TTC549 (cell line): ENCODE measurements at regions not wholly inside any gene's neighbourhood (a gene's known extent, or its start where the extent isn't known, plus 50 kb on each side); places are given as distances from the start of the nearest gene placed in this dataset.
"Not testable (repeated sequence)": the region's sequence is repeated elsewhere in the genome, so short reads cannot be mapped to it uniquely, and the experiment has no call there.

Experiments used
- FAIRE-seq: peaks from 2 replicates; lab custom pipeline; 2012; peaks lifted over from hg19 to GRCh38; lab: Jason Lieb, UNC

DNA sequence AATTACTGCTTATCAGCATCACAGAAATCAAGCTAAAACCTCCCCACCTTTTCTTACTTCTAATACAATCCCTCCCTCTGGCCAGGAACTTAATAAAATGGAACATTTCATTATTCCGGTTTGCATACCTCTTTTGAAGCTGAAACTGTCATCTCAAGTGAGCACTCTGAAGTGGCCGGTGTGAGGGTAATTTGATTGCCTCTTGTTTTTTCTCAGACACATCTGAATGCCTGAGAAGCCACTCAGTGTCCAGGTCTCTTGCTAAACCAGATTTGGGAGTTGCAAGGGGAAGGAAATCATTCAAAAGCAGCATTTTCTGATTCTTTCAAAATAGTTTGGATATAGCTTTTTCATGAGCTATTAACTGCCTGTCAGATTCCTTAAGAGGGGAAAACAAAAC is 190.3 kb downstream of the C1D start:
- no peak for FAIRE-seq

DNA sequence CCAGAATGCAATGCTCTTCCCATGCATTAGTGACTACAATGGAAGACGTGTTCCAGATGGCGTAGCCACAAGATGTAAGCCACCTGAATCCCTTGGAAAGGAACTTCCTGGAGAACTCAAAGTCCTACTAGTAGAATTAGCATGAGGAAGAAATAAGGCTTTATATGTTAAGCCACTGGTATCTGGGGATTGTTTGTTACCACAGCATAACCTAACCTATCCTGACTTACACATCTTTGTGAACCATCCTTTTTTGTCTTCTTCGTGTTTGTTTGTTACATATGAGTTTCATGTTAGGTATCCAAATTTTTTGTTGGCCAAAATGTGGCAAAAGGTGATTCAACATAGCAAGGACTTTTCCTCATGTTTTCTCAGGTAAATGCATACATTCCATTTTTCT is 188.9 kb downstream of the C1D start:
- FAIRE-seq = no peak

DNA sequence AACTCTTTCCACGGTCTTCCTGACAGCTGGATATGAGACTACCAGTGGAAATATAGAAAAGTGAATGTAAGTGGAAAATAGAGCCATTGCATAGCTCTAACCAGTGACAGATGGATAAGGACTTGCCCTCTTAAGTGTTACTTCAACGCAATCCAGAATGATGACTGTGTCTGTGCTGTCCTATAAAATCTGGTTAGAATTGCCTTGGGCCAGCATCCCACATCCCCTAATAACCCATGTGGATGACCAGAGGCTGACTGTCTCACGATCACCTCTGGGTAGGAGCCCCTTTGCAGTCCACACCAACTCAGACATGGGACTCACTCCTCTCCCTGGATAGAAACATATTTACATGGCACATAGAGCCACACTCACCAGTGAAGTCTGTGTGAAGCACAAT is 186.6 kb downstream of the C1D start:
- FAIRE-seq = no peak

DNA sequence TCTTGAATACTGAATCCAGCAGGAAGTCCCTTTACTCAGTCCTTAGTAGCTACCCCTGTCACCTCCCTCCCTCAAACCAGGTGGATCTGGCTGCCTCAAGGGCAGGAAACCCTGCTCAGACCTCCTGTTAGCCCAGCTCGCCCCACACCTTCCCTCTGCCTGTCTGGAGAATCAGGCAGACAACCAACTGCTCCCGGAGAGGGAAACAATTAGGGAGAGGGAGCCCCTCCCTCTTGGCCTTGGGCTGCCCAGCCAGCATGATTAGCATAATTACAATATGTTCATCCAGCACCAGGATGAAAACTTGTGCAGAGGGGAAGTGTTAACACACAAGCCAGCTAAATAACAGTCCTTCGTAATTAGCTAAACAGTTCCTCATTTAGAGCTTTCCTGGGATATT is 185.5 kb downstream of the C1D start:
- FAIRE-seq = no peak

DNA sequence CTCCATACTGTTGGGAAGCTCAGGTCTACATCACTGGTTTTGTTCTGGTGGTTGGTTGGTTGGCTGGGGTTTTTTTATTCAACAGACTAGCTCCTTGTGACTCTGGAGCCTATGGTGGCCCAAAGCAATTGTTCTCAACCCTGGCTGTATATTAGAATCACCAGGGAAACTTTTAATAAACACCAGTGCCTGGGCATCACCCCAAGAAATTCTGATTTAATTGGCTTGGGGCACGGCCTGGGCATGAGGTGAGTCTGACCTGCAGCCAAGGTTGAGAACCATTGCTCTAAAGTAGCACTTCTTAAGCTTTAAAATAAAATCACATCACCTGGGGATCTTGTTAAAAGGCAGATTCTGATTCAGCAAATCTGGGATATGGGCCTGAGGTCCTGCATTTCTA is 184.1 kb downstream of the C1D start:
- no peak for FAIRE-seq

DNA sequence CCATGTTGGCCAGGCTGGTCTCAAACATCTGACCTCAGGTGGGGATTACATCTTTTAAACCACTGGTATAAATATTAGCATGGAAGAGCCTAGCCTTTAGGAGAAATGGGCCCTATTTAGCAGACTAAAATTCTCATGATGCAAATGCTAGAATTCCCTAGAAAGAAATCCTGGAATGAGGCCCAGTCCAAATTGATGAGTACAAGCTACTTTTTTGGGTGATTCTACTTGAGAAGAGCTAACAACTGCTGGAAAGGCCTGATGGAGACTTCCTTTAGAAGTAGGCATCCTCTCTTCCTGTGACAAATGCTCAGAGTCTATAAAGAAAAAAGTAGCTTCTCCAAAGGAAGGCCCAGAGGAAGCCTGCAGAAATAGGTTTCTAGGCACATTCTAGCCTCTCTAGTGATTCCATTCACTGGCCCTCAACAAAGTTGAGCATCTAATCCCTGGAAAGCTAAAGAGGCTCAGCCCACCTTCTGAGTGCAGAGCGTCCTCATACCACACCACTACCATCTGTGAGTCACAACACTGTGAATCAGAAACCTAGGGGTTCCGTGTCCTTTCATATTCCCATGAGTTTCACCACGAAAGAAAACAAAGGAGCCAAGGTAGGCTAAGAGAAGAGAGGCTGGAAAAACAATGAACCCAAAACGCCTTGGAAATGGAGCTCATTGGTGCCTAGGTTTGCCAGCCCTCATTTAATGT is 183.1 kb downstream of the C1D start:
- no peak for FAIRE-seq

DNA sequence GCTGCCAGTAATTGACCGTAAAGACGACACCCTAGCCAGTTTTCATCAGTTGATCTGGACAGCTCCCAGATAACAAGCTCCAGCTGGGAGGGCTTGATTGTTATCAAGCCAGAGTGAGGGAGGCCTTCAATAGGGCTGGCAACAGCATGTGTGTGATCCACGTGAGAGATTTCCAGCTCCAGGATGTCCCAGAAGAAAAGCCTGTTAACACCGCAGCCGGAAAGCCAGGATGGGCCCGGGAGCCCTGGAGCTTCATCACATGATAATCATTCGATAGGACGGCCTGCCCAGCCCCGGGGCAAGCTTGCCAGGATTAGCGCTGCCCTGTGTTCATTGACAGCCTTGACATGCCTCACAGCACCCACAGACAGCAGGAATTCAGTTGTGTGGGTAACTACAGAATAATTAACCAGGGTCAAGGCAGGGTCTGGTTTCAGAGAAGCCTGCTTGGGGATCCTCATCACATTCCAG is 182.5 kb downstream of the C1D start:
- FAIRE-seq = no peak

DNA sequence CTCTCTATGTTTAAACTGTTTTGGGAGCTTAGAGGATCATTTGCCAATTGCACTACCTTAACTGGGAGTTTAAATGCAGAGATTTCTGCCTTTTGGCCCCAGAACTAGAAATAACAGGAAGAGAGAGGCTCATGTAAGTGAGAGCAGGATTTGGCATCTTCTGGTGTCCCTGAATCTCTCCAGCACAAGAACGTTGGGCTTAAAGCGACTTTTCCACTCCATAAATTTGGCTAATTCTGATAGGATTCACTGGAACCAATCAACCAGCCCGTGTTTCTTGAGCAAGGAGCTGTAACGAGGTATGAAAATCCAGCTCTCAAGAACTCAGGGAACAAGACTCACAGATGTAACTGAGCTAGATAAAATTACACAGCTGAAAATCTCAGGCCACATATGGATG is 181.0 kb downstream of the C1D start:
- no peak for FAIRE-seq

DNA sequence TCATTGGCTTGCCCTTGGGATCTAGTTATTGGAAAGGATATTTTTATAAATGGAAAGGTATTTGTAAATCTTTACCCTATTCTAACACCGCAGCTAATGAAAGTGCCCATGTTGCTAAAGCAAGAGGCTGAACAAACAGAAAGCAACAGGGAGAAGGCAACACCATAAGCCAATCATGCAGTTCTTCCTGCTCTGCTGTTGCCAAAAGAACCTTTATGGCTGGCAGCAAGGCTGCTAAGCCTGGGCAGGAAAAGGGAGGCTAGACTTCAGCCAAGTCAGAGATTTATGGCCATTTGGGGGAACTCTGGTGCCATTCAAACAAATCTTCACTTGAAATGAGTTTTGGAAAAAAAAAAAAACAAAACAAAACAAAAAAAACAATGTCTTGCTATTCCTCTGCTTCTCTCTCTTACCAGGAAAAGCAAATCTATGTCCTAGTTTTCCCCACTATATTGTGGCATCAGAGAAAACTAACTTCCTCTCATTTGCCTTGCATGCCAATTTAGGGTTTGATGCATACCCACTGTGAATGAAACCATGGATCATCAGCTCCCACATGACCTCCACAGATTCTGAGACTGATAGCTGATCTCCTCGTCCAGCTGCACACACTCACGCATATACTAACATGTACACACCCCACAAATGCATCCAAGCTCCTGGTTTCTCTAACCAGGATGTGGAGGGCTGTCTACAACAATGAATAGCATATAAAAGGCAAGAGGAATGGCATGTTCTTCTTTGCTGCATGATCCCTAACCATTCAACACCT is 179.3 kb downstream of the C1D start:
- FAIRE-seq = no peak

DNA sequence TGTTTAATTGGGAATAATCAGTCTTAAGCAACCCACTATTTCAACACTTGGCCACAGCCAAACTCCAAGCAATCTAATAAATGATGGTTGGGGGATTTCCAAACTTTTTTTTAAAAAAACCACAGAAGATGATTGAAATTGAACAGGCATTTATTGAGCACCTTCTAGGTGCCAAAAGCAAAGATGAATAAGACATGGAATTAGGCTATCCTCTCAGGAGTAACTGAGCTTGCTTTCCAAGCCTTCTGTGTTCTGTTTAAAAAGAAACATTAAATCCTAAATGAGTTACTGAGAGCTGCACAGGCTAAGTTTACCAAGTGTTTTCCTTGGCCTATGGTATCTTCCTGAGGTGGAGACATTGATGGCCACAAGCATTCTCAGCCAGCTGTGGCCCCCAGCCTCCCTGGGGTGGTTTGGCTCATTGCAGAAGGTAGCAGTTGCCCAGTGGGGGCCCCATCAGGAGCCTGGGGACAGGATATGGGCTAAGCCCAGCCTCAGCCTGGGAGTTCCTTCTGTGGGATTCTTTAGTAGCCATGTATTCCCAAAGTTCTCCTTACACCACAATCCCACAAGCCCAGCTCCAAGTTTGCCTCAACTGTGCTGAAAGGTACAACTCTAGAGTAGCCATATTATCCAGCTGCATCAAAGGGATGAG is 174.3 kb downstream of the C1D start:
- FAIRE-seq = no peak

DNA sequence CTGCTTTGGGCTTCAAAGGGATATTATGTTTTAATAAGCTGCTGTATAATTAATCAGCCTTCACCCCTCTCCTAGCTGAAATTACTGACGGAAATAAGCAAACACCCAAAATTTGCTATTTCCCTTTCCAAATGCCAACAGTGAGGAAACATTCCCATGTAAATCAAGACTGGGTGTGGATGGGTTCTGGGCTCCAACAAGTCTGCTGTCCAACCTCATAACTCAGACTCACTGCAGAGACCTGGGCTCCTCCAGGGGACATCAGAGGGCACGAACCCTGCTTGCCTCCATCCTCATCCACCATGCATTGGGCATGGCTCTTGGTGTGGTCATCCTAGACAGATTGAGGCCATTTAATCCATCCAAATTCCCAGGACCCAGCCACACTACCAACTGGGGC is 173.7 kb downstream of the C1D start:
- FAIRE-seq = no peak

DNA sequence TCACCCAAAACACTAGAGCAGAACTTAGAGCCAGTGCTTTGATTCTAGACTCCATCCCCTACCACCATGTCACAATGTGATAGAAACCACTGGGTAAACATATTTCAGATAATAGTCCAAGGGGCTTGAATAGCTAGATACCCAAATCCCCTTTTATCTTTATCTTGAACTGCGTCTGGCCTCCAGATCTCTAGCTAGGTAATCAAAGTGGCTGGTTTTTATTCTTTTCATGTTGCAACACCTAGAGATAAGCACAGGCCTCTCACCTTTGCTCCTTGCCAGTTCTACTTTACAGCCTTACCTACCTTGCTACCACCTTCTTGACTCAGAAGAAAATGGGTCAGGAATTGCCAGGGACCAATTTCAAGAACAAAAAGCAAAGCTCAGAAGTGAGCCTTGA is 171.2 kb downstream of the C1D start:
- FAIRE-seq = no peak

DNA sequence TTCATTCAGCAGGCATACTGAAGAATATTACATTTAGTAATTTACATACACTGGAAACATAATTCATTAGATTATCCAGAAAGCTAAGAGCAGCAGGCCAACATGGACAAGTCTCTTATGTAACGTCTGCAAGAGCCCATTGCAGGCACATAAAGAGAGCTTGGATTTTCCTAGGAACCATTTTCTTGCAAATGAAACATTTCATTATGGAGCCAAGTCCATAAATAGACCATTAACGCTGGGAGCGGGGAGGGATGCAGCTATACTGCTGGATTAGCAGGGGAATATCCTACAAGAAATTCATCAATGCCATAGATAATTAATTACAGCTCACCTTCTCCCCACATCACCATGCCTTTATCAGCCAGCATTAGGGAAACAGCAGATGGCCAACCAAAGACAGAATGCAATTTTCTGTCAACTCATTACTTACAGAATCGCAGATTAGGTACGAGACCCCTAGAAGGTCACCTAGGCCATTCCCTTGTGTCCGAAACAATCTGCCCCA is 170.4 kb downstream of the C1D start:
- FAIRE-seq = no peak

DNA sequence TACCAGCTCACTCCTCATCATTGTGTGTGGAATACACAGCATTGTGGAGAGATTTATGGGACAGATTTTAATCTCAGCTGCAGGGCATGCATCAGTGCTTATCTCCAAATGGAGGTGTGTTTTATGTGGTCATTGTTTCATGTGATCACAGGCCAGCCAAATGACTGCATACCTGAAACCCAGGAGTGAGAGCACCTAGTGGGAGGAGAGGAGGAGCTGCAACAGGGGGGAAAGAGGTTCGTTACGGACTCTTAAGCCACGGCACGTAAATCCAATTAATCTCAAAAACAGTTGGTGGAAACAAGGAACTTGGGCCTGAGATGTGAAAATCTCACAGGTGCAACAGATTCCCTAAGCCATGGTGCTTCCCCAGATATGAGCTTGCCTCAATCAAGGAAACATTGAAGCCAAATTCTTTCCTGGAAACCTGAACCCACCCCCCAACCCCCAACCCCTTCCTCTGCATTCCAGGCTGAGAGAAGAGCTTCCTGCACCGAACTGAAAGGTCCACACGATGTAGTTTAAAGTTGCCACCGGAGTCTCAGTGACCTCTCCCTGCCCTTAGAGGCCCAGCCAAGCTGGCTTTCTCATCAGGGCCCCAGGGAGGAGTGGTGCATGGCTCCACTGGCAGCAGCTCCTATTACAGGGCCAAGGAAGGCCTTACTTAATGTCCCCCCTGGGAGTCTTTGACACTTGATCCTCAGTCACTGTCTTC is 167.4 kb downstream of the C1D start:
- FAIRE-seq = no peak

DNA sequence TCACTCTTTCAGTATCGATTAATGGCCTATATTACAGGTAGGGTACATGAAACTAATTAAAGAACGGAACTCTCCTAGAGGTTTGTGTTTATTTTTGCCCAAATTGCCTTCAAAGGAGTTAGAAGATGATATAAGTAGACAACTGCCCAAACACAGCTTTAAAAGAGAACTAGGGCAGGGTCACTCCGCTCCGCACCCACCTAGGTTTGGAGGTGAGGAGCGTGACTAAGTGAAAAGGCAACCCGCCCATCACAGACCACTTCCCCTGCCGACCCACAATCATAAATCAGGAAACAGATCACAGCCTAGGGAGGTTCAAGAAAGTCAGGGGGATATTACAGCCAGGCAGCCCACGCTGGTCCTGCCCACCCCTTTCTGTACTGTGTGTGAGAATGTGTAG is 166.7 kb downstream of the C1D start:
- no peak for FAIRE-seq

DNA sequence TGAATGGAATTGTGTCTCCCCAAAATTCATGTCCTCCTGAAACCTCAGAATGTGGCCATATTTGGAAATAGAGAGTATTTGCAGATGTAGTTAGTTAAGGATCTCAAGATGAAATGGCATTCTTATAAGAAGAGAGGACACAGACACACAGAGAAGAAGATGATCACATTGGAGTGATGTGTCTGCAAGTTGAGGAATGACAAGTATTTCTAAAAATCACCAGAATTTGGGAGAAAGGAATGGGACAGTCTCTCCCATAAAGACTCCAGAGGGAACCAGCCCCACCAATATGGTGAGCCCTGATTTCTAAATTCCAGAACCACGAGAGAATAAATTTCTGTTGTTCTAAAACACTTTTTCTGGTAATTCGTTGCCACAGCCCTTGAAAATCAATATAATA is 166.3 kb downstream of the C1D start:
- FAIRE-seq = no peak

DNA sequence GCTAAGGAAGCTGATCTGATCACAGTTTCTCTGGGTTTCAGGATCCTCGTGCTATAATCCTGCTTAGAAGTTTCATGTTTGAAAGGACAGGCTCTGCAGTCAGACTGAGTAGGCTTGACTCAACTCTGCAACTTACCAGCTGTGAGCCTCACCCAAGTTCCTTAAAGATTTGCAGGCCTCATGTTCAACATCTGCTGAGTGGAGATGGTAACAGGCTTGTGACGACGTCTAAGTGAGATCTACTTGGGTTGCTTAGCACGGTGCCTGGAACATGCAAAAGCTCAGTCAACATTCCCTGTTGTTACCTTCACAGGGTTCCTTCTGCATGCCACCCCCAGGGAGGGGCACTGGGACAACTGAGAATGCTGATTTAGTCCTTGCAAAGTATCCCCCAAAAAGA is 164.2 kb downstream of the C1D start:
- no peak for FAIRE-seq

DNA sequence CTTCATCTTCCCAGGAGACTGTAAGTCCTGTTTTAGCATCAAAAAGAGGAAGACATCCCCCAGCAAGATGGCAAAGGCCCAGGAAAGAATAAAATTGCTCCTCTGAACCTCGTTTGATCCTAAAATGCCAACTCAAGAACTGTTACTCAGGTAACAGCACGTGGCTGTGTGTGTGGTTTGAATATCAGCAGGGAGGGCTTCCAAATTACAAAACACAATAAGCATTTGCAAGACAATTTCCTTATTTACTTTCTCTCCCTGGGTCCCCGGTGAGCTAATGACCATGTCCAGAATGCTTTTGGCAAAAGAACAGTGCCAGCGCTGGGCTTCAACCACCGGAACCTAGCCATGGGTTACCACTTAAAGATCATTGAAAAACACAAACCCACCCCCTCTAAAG is 163.6 kb downstream of the C1D start:
- FAIRE-seq = no peak

DNA sequence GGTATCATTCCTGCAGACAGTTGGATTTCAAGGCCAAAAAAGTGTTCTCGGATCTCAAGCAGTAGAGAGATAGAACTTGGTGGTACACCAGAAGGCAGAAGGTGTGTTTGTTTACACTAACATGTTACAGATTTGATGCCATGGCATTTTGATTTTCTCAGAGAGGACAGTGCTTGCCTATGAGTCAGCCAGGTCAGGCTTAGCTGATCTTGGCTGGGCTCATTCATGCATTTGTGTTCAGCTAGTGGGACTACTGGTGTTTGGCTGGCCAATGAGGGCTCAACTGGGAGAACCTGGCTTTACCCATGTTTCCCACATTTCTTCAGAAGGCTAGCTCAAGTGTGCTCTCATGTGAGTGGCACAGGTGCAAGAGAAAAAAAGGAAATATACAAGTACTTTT is 162.0 kb downstream of the C1D start:
- FAIRE-seq = no peak

DNA sequence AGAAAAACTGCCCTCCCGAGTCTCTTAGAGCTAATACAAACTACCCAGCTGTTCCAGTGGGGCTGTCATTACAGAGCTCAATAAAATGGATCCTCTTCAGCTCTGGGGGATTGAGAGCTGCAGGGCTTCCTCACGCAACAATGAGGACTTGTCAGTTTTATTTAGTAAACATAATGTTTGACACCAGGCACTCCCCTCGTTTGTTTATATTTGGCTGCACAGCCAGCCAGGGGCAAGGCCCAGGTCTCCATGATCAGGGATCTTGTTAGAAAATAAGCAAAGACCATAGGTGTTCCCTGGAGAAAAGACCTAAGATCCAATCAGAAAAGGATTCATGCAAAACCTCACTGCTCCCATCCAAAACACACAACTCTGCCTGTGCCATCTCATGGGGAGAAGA is 158.2 kb downstream of the C1D start:
- no peak for FAIRE-seq

DNA sequence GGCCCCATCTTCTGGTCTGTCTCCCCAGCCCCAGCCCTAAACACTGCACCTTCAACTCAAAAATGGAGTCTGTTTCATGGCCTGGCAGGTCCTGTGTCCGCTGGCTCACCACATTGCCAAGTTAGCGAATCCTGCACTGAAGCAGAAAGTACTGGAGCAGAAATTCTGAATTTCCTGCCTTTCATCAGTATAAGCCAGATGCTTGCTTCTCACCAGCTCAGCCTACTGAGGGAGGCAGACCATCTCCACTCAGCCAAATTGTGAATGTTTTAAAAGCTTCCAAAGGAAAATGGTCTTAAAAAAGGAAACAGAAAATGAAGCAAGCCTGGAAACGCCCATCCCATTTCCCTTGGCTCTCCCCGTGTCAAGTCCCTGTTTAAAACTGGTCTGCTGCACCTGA is 157.8 kb downstream of the C1D start:
- no peak for FAIRE-seq

DNA sequence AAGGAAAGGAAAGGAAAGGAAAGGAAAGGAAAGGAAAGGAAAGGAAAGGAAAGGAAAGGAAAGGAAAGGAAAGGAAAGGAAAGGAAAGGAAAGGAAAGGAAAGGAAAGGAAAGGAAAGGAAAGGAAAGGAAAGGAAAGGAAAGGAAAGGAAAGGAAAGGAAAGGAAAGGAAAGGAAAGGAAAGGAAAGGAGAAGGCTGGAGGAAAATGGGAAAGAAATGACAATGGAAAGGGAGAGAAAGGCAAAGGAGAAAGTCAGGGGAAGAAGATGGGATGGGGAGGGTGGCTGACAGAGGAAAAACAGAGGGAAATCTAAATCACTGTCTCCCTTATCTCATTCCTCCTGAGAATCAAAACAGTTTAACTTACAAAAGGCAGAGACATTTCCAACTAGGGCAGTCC is 156.3 kb downstream of the C1D start:
- not testable (repeated sequence) for FAIRE-seq
